ACHN (cell line): ENCODE measurements at regions not wholly inside any gene's neighbourhood (a gene's known extent, or its start where the extent isn't known, plus 50 kb on each side); places are given as distances from the start of the nearest gene placed in this dataset.

Source experiments
- DNase-seq: peaks from one replicate; pipeline ENCODE4 v3.0.0-alpha.2; 2015
- in situ Hi-C: cut with HindIII; loops from 2 replicates; pipeline ENCODE4 v1.10.0; 2017; ENCODE audit warnings: low sequenced_read_pairs, low pct_ligation_motif_present, low pct_unique_long_range_greater_than_20kb

- no peak for DNase-seq
- in situ Hi-C loops: no loop called here
These were observed 162.7 kb downstream of the PTPN20 start for GRCh38 chr10:47073967-47074366.

- in situ Hi-C loops: no loop called here
- DNase-seq: no peak
These were observed 165.7 kb downstream of the PTPN20 start for GRCh38 chr10:47076949-47077361.

- DNase-seq: no peak
- in situ Hi-C loops: no loop called here
These were observed 166.2 kb downstream of the PTPN20 start for GRCh38 chr10:47077386-47077785.

GRCh38 chr10:47077941-47078340, 166.7 kb downstream of the PTPN20 start:
- DNase-seq: no peak
- in situ Hi-C loops: no loop called here

GRCh38 chr10:47078393-47079203, 167.4 kb downstream of the PTPN20 start:
- DNase-seq: no peak
- in situ Hi-C loops: no loop called here

GRCh38 chr10:47079204-47079580, 168.0 kb downstream of the PTPN20 start:
- in situ Hi-C loops: no loop called here
- no peak for DNase-seq

GRCh38 chr10:47081264-47081663, 170.0 kb downstream of the PTPN20 start:
- DNase-seq: no peak
- in situ Hi-C loops: no loop called here

- DNase-seq: no peak
- in situ Hi-C loops: no loop called here
These were observed 171.0 kb downstream of the PTPN20 start for GRCh38 chr10:47082055-47082784.

- in situ Hi-C loops: no loop called here
- no peak for DNase-seq
These were observed 176.4 kb downstream of the PTPN20 start for GRCh38 chr10:47087667-47088066.

- in situ Hi-C loops: no loop called here
- no peak for DNase-seq
These were observed 177.6 kb downstream of the PTPN20 start for GRCh38 chr10:47088656-47089354.

- in situ Hi-C loops: no loop called here
- no peak for DNase-seq
These were observed 178.8 kb downstream of the PTPN20 start for GRCh38 chr10:47090042-47090441.

- in situ Hi-C loops: no loop called here
- DNase-seq: no peak
These were observed 179.7 kb downstream of the PTPN20 start for GRCh38 chr10:47090903-47091302.

- in situ Hi-C loops: no loop called here
These were observed 180.2 kb downstream of the PTPN20 start for GRCh38 chr10:47091421-47091820.

GRCh38 chr10:47092376-47092775, 181.1 kb downstream of the PTPN20 start:
- DNase-seq: no peak
- in situ Hi-C loops: no loop called here

More at GRCh38 chr10:47091421-47091820, 180.2 kb downstream of the PTPN20 start:
- no peak for DNase-seq

GRCh38 chr10:47092831-47093230, 181.6 kb downstream of the PTPN20 start:
- no peak for DNase-seq
- in situ Hi-C loops: no loop called here

- in situ Hi-C loops: no loop called here
- DNase-seq: no peak
These were observed 182.9 kb downstream of the PTPN20 start for GRCh38 chr10:47094126-47094525.

GRCh38 chr10:47094636-47095035, 183.4 kb downstream of the PTPN20 start:
- no peak for DNase-seq
- in situ Hi-C loops: no loop called here

GRCh38 chr10:47095211-47095610, 184.0 kb downstream of the PTPN20 start:
- in situ Hi-C loops: no loop called here

GRCh38 chr10:47095848-47096612, 184.8 kb downstream of the PTPN20 start:
- DNase-seq: no peak
- in situ Hi-C loops: no loop called here

More at GRCh38 chr10:47095211-47095610, 184.0 kb downstream of the PTPN20 start:
- DNase-seq: no peak
